ENCODE measurements at regions not wholly inside any gene's neighbourhood (a gene's known extent, or its start where the extent isn't known, plus 50 kb on each side); places are given as distances from the start of the nearest gene placed in this dataset.

- H2BK5ac ChIP-seq (ENCODE audit: low read length), result no peak overlapping the region
- H3K4me1 ChIP-seq (ENCODE audit: control insufficient read depth in 2 of 2, insufficient read depth in 1 of 2, low read depth in 1 of 2, low read length in 2 of 2), result no peaks in the 10 kb centered on the region
- no peak overlapping the region for H2BK120ac ChIP-seq (ENCODE audit: low read depth, low read length)
- peaks cover 3 to 5% of the 10 kb centered on the region in 2 donors for H3K9me3 ChIP-seq (replicated peaks in 1 of 2; ENCODE audit: control insufficient read depth in 2 of 2, insufficient read depth in 1 of 2, low read depth in 1 of 2, low read length in 2 of 2)
- no peak overlapping the region for H3K4ac ChIP-seq (ENCODE audit: low read length)
- H4K91ac ChIP-seq (ENCODE audit: low read depth, low read length, poor library complexity), result no peak overlapping the region
- no peaks in the 10 kb centered on the region for H3K36me3 ChIP-seq (replicated peaks in 1 of 2; ENCODE audit: control insufficient read depth in 2 of 2, insufficient read depth in 2 of 2, low read length in 2 of 2)
- H3K79me1 ChIP-seq (ENCODE audit: low read depth, low read length), result no peaks in the 10 kb centered on the region
- H2BK15ac ChIP-seq (ENCODE audit: low read length), result no peak overlapping the region
- H3K9ac ChIP-seq (ENCODE audit: low read depth, low read length, poor library complexity), result no peak overlapping the region
- no peak overlapping the region for H2BK12ac ChIP-seq (ENCODE audit: low read length)
- no peak overlapping the region for H3K27ac ChIP-seq (replicated peaks; ENCODE audit: low read length)
- H4K8ac ChIP-seq (ENCODE audit: low read depth, low read length), result no peak overlapping the region
- WGBS, 2 donors (ENCODE audit: extremely low coverage in 2 of 2, insufficient read length in 2 of 2, insufficient replicate concordance in 1 of 2), result no CpG with 5 or more reads among the region's 9 CpGs
- no peak overlapping the region for H2AK5ac ChIP-seq (ENCODE audit: low read depth, low read length)
- no peak overlapping the region for H2AFZ ChIP-seq (ENCODE audit: low read length)
- no peak for DNase-seq (ENCODE audit: low spot score)
- H3K4me3 ChIP-seq (ENCODE audit: low read length in 2 of 2), result no peak overlapping the region
- H3K4me2 ChIP-seq (ENCODE audit: insufficient read depth, low read length, poor library complexity, severe bottlenecking), result no peak overlapping the region
- no peak overlapping the region for H3K18ac ChIP-seq (ENCODE audit: low read length)
- no peaks in the 10 kb centered on the region for H3K27me3 ChIP-seq (ENCODE audit: control insufficient read depth in 3 of 3, insufficient read depth in 3 of 3, low read depth in 1 of 3, low read length in 3 of 3)
- no peak overlapping the region for H3K23ac ChIP-seq (ENCODE audit: low read depth, low read length, poor library complexity)
- no peak overlapping the region for H3K14ac ChIP-seq (ENCODE audit: low read length)
Observed at GRCh38 chr6:170200458-170200891, 90.4 kb downstream of the DLL1 start.

DNA sequence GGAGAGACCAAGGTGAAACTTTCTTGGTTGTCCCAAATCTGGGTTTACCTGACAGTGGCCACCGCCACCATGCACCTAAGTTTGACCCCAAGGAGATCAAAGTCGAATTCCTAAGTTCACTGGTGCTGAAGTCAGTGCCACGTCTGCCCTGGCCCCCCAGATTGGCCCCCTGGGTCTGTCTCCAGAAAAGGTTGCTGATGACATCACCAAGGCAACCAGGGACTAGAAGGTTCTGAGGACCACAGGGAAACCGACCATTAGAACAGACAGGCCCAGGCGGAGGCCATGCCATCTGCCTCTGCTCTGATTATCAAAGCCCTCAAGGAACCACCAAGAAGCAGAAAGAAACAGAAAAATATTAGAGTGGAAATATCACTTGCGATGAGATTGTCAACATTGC, 91.2 kb downstream of the DLL1 start:
- no peak overlapping the region for H4K8ac ChIP-seq (ENCODE audit: low read depth, low read length)
- H3K4me3 ChIP-seq (ENCODE audit: low read length in 2 of 2), result no peak overlapping the region
- no peak overlapping the region for H2AFZ ChIP-seq (ENCODE audit: low read length)
- no peak overlapping the region for H3K18ac ChIP-seq (ENCODE audit: low read length)
- no peaks in the 10 kb centered on the region for H3K79me1 ChIP-seq (ENCODE audit: low read depth, low read length)
- no CpG with 5 or more reads among the region's 6 CpGs for WGBS, 2 donors (ENCODE audit: extremely low coverage in 2 of 2, insufficient read length in 2 of 2, insufficient replicate concordance in 1 of 2)
- H3K4ac ChIP-seq (ENCODE audit: low read length), result no peak overlapping the region
- H2BK5ac ChIP-seq (ENCODE audit: low read length), result no peak overlapping the region
- no peak overlapping the region for H3K4me2 ChIP-seq (ENCODE audit: insufficient read depth, low read length, poor library complexity, severe bottlenecking)
- no peak overlapping the region for H3K23ac ChIP-seq (ENCODE audit: low read depth, low read length, poor library complexity)
- no peak overlapping the region for H4K91ac ChIP-seq (ENCODE audit: low read depth, low read length, poor library complexity)
- H2BK120ac ChIP-seq (ENCODE audit: low read depth, low read length), result no peak overlapping the region
- H3K9ac ChIP-seq (ENCODE audit: low read depth, low read length, poor library complexity), result no peak overlapping the region
- no peak overlapping the region for H3K14ac ChIP-seq (ENCODE audit: low read length)
- H3K27ac ChIP-seq (replicated peaks; ENCODE audit: low read length), result no peak overlapping the region
- no peak overlapping the region for H2BK15ac ChIP-seq (ENCODE audit: low read length)
- no peaks in the 10 kb centered on the region for H3K4me1 ChIP-seq (ENCODE audit: control insufficient read depth in 2 of 2, insufficient read depth in 1 of 2, low read depth in 1 of 2, low read length in 2 of 2)
- DNase-seq (ENCODE audit: low spot score), result no peak
- no peaks in the 10 kb centered on the region for H3K27me3 ChIP-seq (ENCODE audit: control insufficient read depth in 3 of 3, insufficient read depth in 3 of 3, low read depth in 1 of 3, low read length in 3 of 3)
- H3K36me3 ChIP-seq (replicated peaks in 1 of 2; ENCODE audit: control insufficient read depth in 2 of 2, insufficient read depth in 2 of 2, low read length in 2 of 2), result no peaks in the 10 kb centered on the region
- H2AK5ac ChIP-seq (ENCODE audit: low read depth, low read length), result no peak overlapping the region
- peaks cover 0 to 12% of the 10 kb centered on the region in 2 donors for H3K9me3 ChIP-seq (replicated peaks in 1 of 2; ENCODE audit: control insufficient read depth in 2 of 2, insufficient read depth in 1 of 2, low read depth in 1 of 2, low read length in 2 of 2)
- no peak overlapping the region for H2BK12ac ChIP-seq (ENCODE audit: low read length)

DNA sequence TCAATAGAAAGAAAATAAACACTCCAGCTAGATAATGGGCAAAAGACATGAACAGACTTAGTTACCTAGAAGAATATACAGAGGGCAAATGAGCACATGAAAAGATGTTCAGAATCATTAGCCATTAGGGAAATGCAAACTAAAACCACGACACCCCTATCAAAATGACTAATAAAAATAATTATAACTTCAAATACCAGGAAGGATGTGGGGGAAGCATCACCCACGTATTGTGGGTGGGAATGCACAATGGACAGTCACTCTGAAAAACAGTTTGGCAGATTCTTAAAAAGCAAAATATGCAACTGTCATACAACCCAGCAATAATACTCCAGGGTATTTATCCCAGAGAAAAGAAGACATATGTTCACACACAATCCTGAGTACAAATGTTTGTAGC, 92.6 kb downstream of the DLL1 start:
- Histone ChIP-seq H2AFZ (ENCODE audit: low read length) (no peak overlapping the region), H2BK120ac (ENCODE audit: low read depth, low read length) (no peak overlapping the region), H2BK15ac (ENCODE audit: low read length) (no peak overlapping the region), H2BK5ac (ENCODE audit: low read length) (no peak overlapping the region), H3K4me3 (ENCODE audit: low read length in 2 of 2) (no peak overlapping the region), H3K14ac (ENCODE audit: low read length) (no peak overlapping the region), H3K4me2 (ENCODE audit: insufficient read depth, low read length, poor library complexity, severe bottlenecking) (no peak overlapping the region), H3K27ac (replicated peaks; ENCODE audit: low read length) (no peak overlapping the region), H3K79me1 (ENCODE audit: low read depth, low read length) (no peaks in the 10 kb centered on the region), H3K9me3 (replicated peaks in 1 of 2; ENCODE audit: control insufficient read depth in 2 of 2, insufficient read depth in 1 of 2, low read depth in 1 of 2, low read length in 2 of 2) (peaks cover 0 to 12% of the 10 kb centered on the region in 2 donors), H2BK12ac (ENCODE audit: low read length) (no peak overlapping the region), H3K27me3 (ENCODE audit: control insufficient read depth in 3 of 3, insufficient read depth in 3 of 3, low read depth in 1 of 3, low read length in 3 of 3) (no peaks in the 10 kb centered on the region), H4K8ac (ENCODE audit: low read depth, low read length) (no peak overlapping the region), H3K4me1 (ENCODE audit: control insufficient read depth in 2 of 2, insufficient read depth in 1 of 2, low read depth in 1 of 2, low read length in 2 of 2) (no peaks in the 10 kb centered on the region), H3K18ac (ENCODE audit: low read length) (no peak overlapping the region), H3K4ac (ENCODE audit: low read length) (no peak overlapping the region), H2AK5ac (ENCODE audit: low read depth, low read length) (no peak overlapping the region), H4K91ac (ENCODE audit: low read depth, low read length, poor library complexity) (no peak overlapping the region), H3K9ac (ENCODE audit: low read depth, low read length, poor library complexity) (no peak overlapping the region), H3K36me3 (replicated peaks in 1 of 2; ENCODE audit: control insufficient read depth in 2 of 2, insufficient read depth in 2 of 2, low read length in 2 of 2) (no peaks in the 10 kb centered on the region), H3K23ac (ENCODE audit: low read depth, low read length, poor library complexity) (no peak overlapping the region)
- DNase-seq (ENCODE audit: low spot score), result no peak
- WGBS, 2 donors (ENCODE audit: extremely low coverage in 2 of 2, insufficient read length in 2 of 2, insufficient replicate concordance in 1 of 2), result no CpG with 5 or more reads among the region's 2 CpGs

- no peak overlapping the region for H3K27ac ChIP-seq (replicated peaks; ENCODE audit: low read length)
- no peak overlapping the region for H2BK12ac ChIP-seq (ENCODE audit: low read length)
- no peaks in the 10 kb centered on the region for H3K4me1 ChIP-seq (ENCODE audit: control insufficient read depth in 2 of 2, insufficient read depth in 1 of 2, low read depth in 1 of 2, low read length in 2 of 2)
- no peak for DNase-seq (ENCODE audit: low spot score)
- H3K9ac ChIP-seq (ENCODE audit: low read depth, low read length, poor library complexity), result no peak overlapping the region
- no peak overlapping the region for H2BK120ac ChIP-seq (ENCODE audit: low read depth, low read length)
- H3K36me3 ChIP-seq (replicated peaks in 1 of 2; ENCODE audit: control insufficient read depth in 2 of 2, insufficient read depth in 2 of 2, low read length in 2 of 2), result no peaks in the 10 kb centered on the region
- no CpG with 5 or more reads among the region's 13 CpGs for WGBS, 2 donors (ENCODE audit: extremely low coverage in 2 of 2, insufficient read length in 2 of 2, insufficient replicate concordance in 1 of 2)
- H3K9me3 ChIP-seq (replicated peaks in 1 of 2; ENCODE audit: control insufficient read depth in 2 of 2, insufficient read depth in 1 of 2, low read depth in 1 of 2, low read length in 2 of 2), result peaks cover 0 to 12% of the 10 kb centered on the region in 2 donors
- H3K23ac ChIP-seq (ENCODE audit: low read depth, low read length, poor library complexity), result no peak overlapping the region
- H3K79me1 ChIP-seq (ENCODE audit: low read depth, low read length), result no peaks in the 10 kb centered on the region
- H3K27me3 ChIP-seq (ENCODE audit: control insufficient read depth in 3 of 3, insufficient read depth in 3 of 3, low read depth in 1 of 3, low read length in 3 of 3), result peaks cover 0 to 6% (median 0%) of the 10 kb centered on the region in 3 experiments
- no peak overlapping the region for H3K4ac ChIP-seq (ENCODE audit: low read length)
- no peak overlapping the region for H4K91ac ChIP-seq (ENCODE audit: low read depth, low read length, poor library complexity)
- H2BK5ac ChIP-seq (ENCODE audit: low read length), result no peak overlapping the region
- no peak overlapping the region for H2AK5ac ChIP-seq (ENCODE audit: low read depth, low read length)
- H2AFZ ChIP-seq (ENCODE audit: low read length), result no peak overlapping the region
- no peak overlapping the region for H3K18ac ChIP-seq (ENCODE audit: low read length)
- H3K4me3 ChIP-seq (ENCODE audit: low read length in 2 of 2), result no peak overlapping the region
- no peak overlapping the region for H3K4me2 ChIP-seq (ENCODE audit: insufficient read depth, low read length, poor library complexity, severe bottlenecking)
- H4K8ac ChIP-seq (ENCODE audit: low read depth, low read length), result no peak overlapping the region
- H3K14ac ChIP-seq (ENCODE audit: low read length), result no peak overlapping the region
- no peak overlapping the region for H2BK15ac ChIP-seq (ENCODE audit: low read length)
Observed at GRCh38 chr6:170193326-170193821, 97.5 kb downstream of the DLL1 start.
